ENCODE measurements at regions not wholly inside any gene's neighbourhood (a gene's known extent, or its start where the extent isn't known, plus 50 kb on each side); places are given as distances from the start of the nearest gene placed in this dataset.

- no peak for DNase-seq (ENCODE audit: low spot score)
Measured at GRCh38 chr5:148897842-148898241, 71.4 kb downstream of the ADRB2 start.

GRCh38 chr5:148898413-148899075, 72.1 kb downstream of the ADRB2 start:
- in situ Hi-C loops (cut with MboI; ENCODE audit: low pct_unique_long_range_greater_than_20kb, low sequenced_read_pairs, unreplicated experiment): no loop called here
- DNase-seq (ENCODE audit: low spot score): no peak
- TF ChIP-seq CTCF (IDR thresholded peaks at IDR 0.05; ENCODE audit: extremely low read depth, insufficient read depth, missing control alignments): no peak

More at GRCh38 chr5:148897842-148898241, 71.4 kb downstream of the ADRB2 start:
- TF ChIP-seq CTCF (IDR thresholded peaks at IDR 0.05; ENCODE audit: extremely low read depth, insufficient read depth, missing control alignments): no peak
- in situ Hi-C loops (cut with MboI; ENCODE audit: low pct_unique_long_range_greater_than_20kb, low sequenced_read_pairs, unreplicated experiment): no loop called here

- in situ Hi-C loops (cut with MboI; ENCODE audit: low pct_unique_long_range_greater_than_20kb, low sequenced_read_pairs, unreplicated experiment): no loop called here
- DNase-seq (ENCODE audit: low spot score): no peak
- TF ChIP-seq CTCF (IDR thresholded peaks at IDR 0.05; ENCODE audit: extremely low read depth, insufficient read depth, missing control alignments): no peak
Measured at GRCh38 chr5:148899993-148900392, 73.6 kb downstream of the ADRB2 start.

- DNase-seq (ENCODE audit: low spot score): no peak
- TF ChIP-seq CTCF (IDR thresholded peaks at IDR 0.05; ENCODE audit: extremely low read depth, insufficient read depth, missing control alignments): no peak
- in situ Hi-C loops (cut with MboI; ENCODE audit: low pct_unique_long_range_greater_than_20kb, low sequenced_read_pairs, unreplicated experiment): no loop called here
Measured at GRCh38 chr5:148902478-148902877, 76.1 kb downstream of the ADRB2 start.

GRCh38 chr5:148903587-148903986, 77.2 kb downstream of the ADRB2 start:
- DNase-seq (ENCODE audit: low spot score): no peak
- no peak for TF ChIP-seq CTCF (IDR thresholded peaks at IDR 0.05; ENCODE audit: extremely low read depth, insufficient read depth, missing control alignments)
- in situ Hi-C loops (cut with MboI; ENCODE audit: low pct_unique_long_range_greater_than_20kb, low sequenced_read_pairs, unreplicated experiment): no loop called here

- no peak for DNase-seq (ENCODE audit: low spot score)
- TF ChIP-seq CTCF (IDR thresholded peaks at IDR 0.05; ENCODE audit: extremely low read depth, insufficient read depth, missing control alignments): no peak
- in situ Hi-C loops (cut with MboI; ENCODE audit: low pct_unique_long_range_greater_than_20kb, low sequenced_read_pairs, unreplicated experiment): no loop called here
Measured at GRCh38 chr5:148904440-148904839, 78.0 kb downstream of the ADRB2 start.
